ENCODE measurements at regions not wholly inside any gene's neighbourhood (a gene's known extent, or its start where the extent isn't known, plus 50 kb on each side); places are given as distances from the start of the nearest gene placed in this dataset.

- Histone ChIP-seq H3K9me3 (ENCODE audit: control insufficient read depth, insufficient read depth, low read length) (no peaks in the 10 kb centered on the region), H3K4me1 (ENCODE audit: control insufficient read depth, insufficient read depth, low read length) (no peaks in the 10 kb centered on the region), H3K4me3 (ENCODE audit: low read depth, low read length) (no peak overlapping the region), H3K27me3 (ENCODE audit: control insufficient read depth, insufficient read depth, low read length) (no peaks in the 10 kb centered on the region), H3K27ac (ENCODE audit: low read depth, low read length) (no peak overlapping the region), H3K36me3 (ENCODE audit: control insufficient read depth, insufficient read depth, low read length) (no peaks in the 10 kb centered on the region)
- no peak for DNase-seq (ENCODE audit: low read depth in 4 of 6, low spot score in 6 of 6)
Observed at GRCh38 chr3:74054566-74054965, 429.8 kb upstream of the PDZRN3 start.

- no peaks in the 10 kb centered on the region for H3K36me3 ChIP-seq (ENCODE audit: control insufficient read depth, insufficient read depth, low read length)
- DNase-seq (ENCODE audit: low read depth in 4 of 6, low spot score in 6 of 6): no peak
- no peaks in the 10 kb centered on the region for H3K4me1 ChIP-seq (ENCODE audit: control insufficient read depth, insufficient read depth, low read length)
- no peak overlapping the region for H3K27ac ChIP-seq (ENCODE audit: low read depth, low read length)
- H3K27me3 ChIP-seq (ENCODE audit: control insufficient read depth, insufficient read depth, low read length): no peaks in the 10 kb centered on the region
- H3K9me3 ChIP-seq (ENCODE audit: control insufficient read depth, insufficient read depth, low read length): no peaks in the 10 kb centered on the region
- H3K4me3 ChIP-seq (ENCODE audit: low read depth, low read length): no peak overlapping the region
Observed at GRCh38 chr3:74053970-74054516, 429.3 kb upstream of the PDZRN3 start.

- DNase-seq (ENCODE audit: low read depth in 4 of 6, low spot score in 6 of 6): no peak
- H3K36me3 ChIP-seq (ENCODE audit: control insufficient read depth, insufficient read depth, low read length): no peaks in the 10 kb centered on the region
- WGBS (ENCODE audit: insufficient coverage): 90% methylated on average over 2 of the region's 5 CpGs
- H3K27ac ChIP-seq (ENCODE audit: low read depth, low read length): no peak overlapping the region
- no peaks in the 10 kb centered on the region for H3K27me3 ChIP-seq (ENCODE audit: control insufficient read depth, insufficient read depth, low read length)
- no peaks in the 10 kb centered on the region for H3K4me1 ChIP-seq (ENCODE audit: control insufficient read depth, insufficient read depth, low read length)
- no peak overlapping the region for H3K4me3 ChIP-seq (ENCODE audit: low read depth, low read length)
- H3K9me3 ChIP-seq (ENCODE audit: control insufficient read depth, insufficient read depth, low read length): no peaks in the 10 kb centered on the region
Observed at GRCh38 chr3:74049444-74049843, 424.7 kb upstream of the PDZRN3 start.

- no peak for DNase-seq (ENCODE audit: low read depth in 4 of 6, low spot score in 6 of 6)
- Histone ChIP-seq H3K36me3 (ENCODE audit: control insufficient read depth, insufficient read depth, low read length) (no peaks in the 10 kb centered on the region), H3K9me3 (ENCODE audit: control insufficient read depth, insufficient read depth, low read length) (no peaks in the 10 kb centered on the region)
Observed at GRCh38 chr3:74048699-74049098, 424.0 kb upstream of the PDZRN3 start.

GRCh38 chr3:74045000-74045399, 420.3 kb upstream of the PDZRN3 start:
- no peak for DNase-seq (ENCODE audit: low read depth in 4 of 6, low spot score in 6 of 6)
- Histone ChIP-seq H3K27me3 (ENCODE audit: control insufficient read depth, insufficient read depth, low read length) (no peaks in the 10 kb centered on the region), H3K4me1 (ENCODE audit: control insufficient read depth, insufficient read depth, low read length) (no peaks in the 10 kb centered on the region), H3K36me3 (ENCODE audit: control insufficient read depth, insufficient read depth, low read length) (no peaks in the 10 kb centered on the region), H3K27ac (ENCODE audit: low read depth, low read length) (no peak overlapping the region), H3K9me3 (ENCODE audit: control insufficient read depth, insufficient read depth, low read length) (no peaks in the 10 kb centered on the region), H3K4me3 (ENCODE audit: low read depth, low read length) (no peak overlapping the region)
- WGBS (ENCODE audit: insufficient coverage): no CpG with 5 or more reads among the region's 2 CpGs

More at GRCh38 chr3:74048699-74049098, 424.0 kb upstream of the PDZRN3 start:
- no peaks in the 10 kb centered on the region for H3K4me1 ChIP-seq (ENCODE audit: control insufficient read depth, insufficient read depth, low read length)
- no peak overlapping the region for H3K27ac ChIP-seq (ENCODE audit: low read depth, low read length)
- no peaks in the 10 kb centered on the region for H3K27me3 ChIP-seq (ENCODE audit: control insufficient read depth, insufficient read depth, low read length)
- no peak overlapping the region for H3K4me3 ChIP-seq (ENCODE audit: low read depth, low read length)

GRCh38 chr3:74041068-74041675, 416.4 kb upstream of the PDZRN3 start:
- DNase-seq (ENCODE audit: low read depth in 4 of 6, low spot score in 6 of 6): no peak
- WGBS (ENCODE audit: insufficient coverage): 71% methylated on average over 6 of the region's 6 CpGs
- Histone ChIP-seq H3K27me3 (ENCODE audit: control insufficient read depth, insufficient read depth, low read length) (no peaks in the 10 kb centered on the region), H3K4me3 (ENCODE audit: low read depth, low read length) (no peak overlapping the region), H3K27ac (ENCODE audit: low read depth, low read length) (no peak overlapping the region), H3K36me3 (ENCODE audit: control insufficient read depth, insufficient read depth, low read length) (no peaks in the 10 kb centered on the region), H3K9me3 (ENCODE audit: control insufficient read depth, insufficient read depth, low read length) (no peaks in the 10 kb centered on the region), H3K4me1 (ENCODE audit: control insufficient read depth, insufficient read depth, low read length) (no peaks in the 10 kb centered on the region)

- Histone ChIP-seq H3K27ac (ENCODE audit: low read depth, low read length) (no peak overlapping the region), H3K4me3 (ENCODE audit: low read depth, low read length) (no peak overlapping the region), H3K27me3 (ENCODE audit: control insufficient read depth, insufficient read depth, low read length) (no peaks in the 10 kb centered on the region), H3K4me1 (ENCODE audit: control insufficient read depth, insufficient read depth, low read length) (no peaks in the 10 kb centered on the region), H3K36me3 (ENCODE audit: control insufficient read depth, insufficient read depth, low read length) (no peaks in the 10 kb centered on the region), H3K9me3 (ENCODE audit: control insufficient read depth, insufficient read depth, low read length) (no peaks in the 10 kb centered on the region)
- WGBS (ENCODE audit: insufficient coverage): no CpG with 5 or more reads among the region's 1 CpG
- DNase-seq (ENCODE audit: low read depth in 4 of 6, low spot score in 6 of 6): peak in 2 of 6 donors; percentile 41 to 52
Observed at GRCh38 chr3:74039105-74039504, 414.4 kb upstream of the PDZRN3 start.

GRCh38 chr3:74036568-74036967, 411.8 kb upstream of the PDZRN3 start:
- WGBS (ENCODE audit: insufficient coverage): no CpG with 5 or more reads among the region's 1 CpG
- no peak overlapping the region for H3K27ac ChIP-seq (ENCODE audit: low read depth, low read length)
- no peak for DNase-seq (ENCODE audit: low read depth in 4 of 6, low spot score in 6 of 6)
- H3K36me3 ChIP-seq (ENCODE audit: control insufficient read depth, insufficient read depth, low read length): no peaks in the 10 kb centered on the region
- H3K27me3 ChIP-seq (ENCODE audit: control insufficient read depth, insufficient read depth, low read length): no peaks in the 10 kb centered on the region
- no peak overlapping the region for H3K4me3 ChIP-seq (ENCODE audit: low read depth, low read length)
- no peaks in the 10 kb centered on the region for H3K9me3 ChIP-seq (ENCODE audit: control insufficient read depth, insufficient read depth, low read length)
- no peaks in the 10 kb centered on the region for H3K4me1 ChIP-seq (ENCODE audit: control insufficient read depth, insufficient read depth, low read length)

GRCh38 chr3:74036102-74036501, 411.4 kb upstream of the PDZRN3 start:
- H3K27ac ChIP-seq (ENCODE audit: low read depth, low read length): no peak overlapping the region
- H3K36me3 ChIP-seq (ENCODE audit: control insufficient read depth, insufficient read depth, low read length): no peaks in the 10 kb centered on the region
- H3K27me3 ChIP-seq (ENCODE audit: control insufficient read depth, insufficient read depth, low read length): no peaks in the 10 kb centered on the region
- H3K9me3 ChIP-seq (ENCODE audit: control insufficient read depth, insufficient read depth, low read length): no peaks in the 10 kb centered on the region
- no peak for DNase-seq (ENCODE audit: low read depth in 4 of 6, low spot score in 6 of 6)
- no peak overlapping the region for H3K4me3 ChIP-seq (ENCODE audit: low read depth, low read length)
- no peaks in the 10 kb centered on the region for H3K4me1 ChIP-seq (ENCODE audit: control insufficient read depth, insufficient read depth, low read length)
- WGBS (ENCODE audit: insufficient coverage): no CpG with 5 or more reads among the region's 3 CpGs

GRCh38 chr3:74033806-74034205, 409.1 kb upstream of the PDZRN3 start:
- WGBS (ENCODE audit: insufficient coverage): no CpG with 5 or more reads among the region's 2 CpGs

More at GRCh38 chr3:74033806-74034205, 409.1 kb upstream of the PDZRN3 start:
- Histone ChIP-seq H3K4me3 (ENCODE audit: low read depth, low read length) (no peak overlapping the region), H3K36me3 (ENCODE audit: control insufficient read depth, insufficient read depth, low read length) (no peaks in the 10 kb centered on the region), H3K27me3 (ENCODE audit: control insufficient read depth, insufficient read depth, low read length) (no peaks in the 10 kb centered on the region), H3K27ac (ENCODE audit: low read depth, low read length) (no peak overlapping the region), H3K4me1 (ENCODE audit: control insufficient read depth, insufficient read depth, low read length) (no peaks in the 10 kb centered on the region), H3K9me3 (ENCODE audit: control insufficient read depth, insufficient read depth, low read length) (no peaks in the 10 kb centered on the region)
- no peak for DNase-seq (ENCODE audit: low read depth in 4 of 6, low spot score in 6 of 6)

Data from spinal cord (tissue), 9 donors.